T-helper 1 cell treated with Interleukin-12 subunit alpha and Interleukin-12 subunit beta and Interleukin-4 antibody, amounts not matched to agents 30 ng/mL and 1 ng/mL, for 36 hours (primary cell): ENCODE measurements at regions not wholly inside any gene's neighbourhood (a gene's known extent, or its start where the extent isn't known, plus 50 kb on each side); places are given as distances from the start of the nearest gene placed in this dataset.

Source experiments
- intact Hi-C: fragments of 100-400 bp; cut with micrococcal nuclease; formaldehyde crosslinking; loops from one replicate; pipeline ENCODE4 v1.15.1; 2024

DNA sequence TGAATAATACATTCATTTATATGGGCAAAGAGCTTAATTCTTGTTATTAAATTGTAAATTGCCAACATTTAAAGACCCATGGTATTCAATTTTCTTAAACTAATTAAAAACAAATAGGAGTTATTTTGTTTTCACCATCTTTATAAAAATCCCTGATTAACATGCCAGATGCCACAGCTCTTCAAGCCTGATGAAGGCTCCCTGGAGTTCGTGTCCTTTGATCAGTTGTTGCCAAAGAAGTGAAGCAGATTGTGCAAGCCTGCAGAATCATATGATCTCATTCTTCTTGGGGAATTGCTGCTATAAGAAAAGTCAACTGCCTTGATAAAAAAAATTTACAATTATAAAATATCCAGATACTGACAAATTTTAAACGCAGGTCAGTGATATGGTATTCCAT is 288.3 kb upstream of the PPFIA2 start:
- intact Hi-C loops = no loop called here

GRCh38 chr12:82040987-82041743 is 282.0 kb upstream of the PPFIA2 start:
- intact Hi-C loops = no loop called here

DNA sequence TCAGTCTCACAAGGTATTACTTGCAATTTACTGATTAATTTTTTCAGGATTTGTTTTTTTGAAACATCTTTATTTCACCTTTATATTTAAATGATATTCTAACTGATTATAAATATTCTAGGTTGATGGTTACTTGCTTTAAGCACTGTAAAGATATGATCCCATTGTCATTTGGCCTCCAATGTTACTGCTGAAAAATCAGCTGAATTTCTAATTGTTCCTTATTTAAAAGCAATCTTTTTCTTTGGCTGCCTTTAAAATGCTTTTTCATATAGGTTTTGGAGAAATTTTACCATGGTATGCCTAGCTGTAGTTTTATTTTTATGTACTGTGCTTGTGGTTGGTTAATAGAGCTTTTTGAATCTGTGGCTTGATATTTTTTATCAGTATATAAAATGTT is 275.6 kb upstream of the PPFIA2 start:
- intact Hi-C loops = no loop called here

GRCh38 chr12:82029936-82030335 is 270.8 kb upstream of the PPFIA2 start:
- intact Hi-C loops = loop anchor here (10.0 kb wide), 1 partner anchor 1725 kb away; no protein-coding TSS in a partner anchor

DNA sequence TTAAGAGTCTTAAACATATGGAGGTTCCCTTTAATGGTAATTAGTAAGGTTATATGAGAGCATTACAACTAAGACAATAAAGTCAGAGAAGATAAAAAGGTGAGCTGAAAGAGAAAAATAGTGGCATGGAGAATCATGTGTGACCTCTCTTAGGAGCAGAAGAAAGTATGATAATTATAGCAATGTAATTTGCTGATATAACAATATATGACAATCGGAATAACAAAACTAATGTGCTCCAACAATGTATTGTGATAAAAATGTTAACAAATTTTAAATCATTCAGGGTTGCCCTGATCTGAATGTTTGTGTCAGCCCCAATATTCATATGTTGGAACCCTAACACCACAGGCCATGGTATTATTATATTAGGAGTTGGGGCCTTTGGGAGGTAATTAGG is 269.6 kb upstream of the PPFIA2 start:
- intact Hi-C loops = loop anchor here (10.0 kb wide), 1 partner anchor 1726 kb away; no protein-coding TSS in a partner anchor

- intact Hi-C loops = loop anchor here (10.0 kb wide), 1 partner anchor 1727 kb away; no protein-coding TSS in a partner anchor
Measured at GRCh38 chr12:82027612-82028011, 268.5 kb upstream of the PPFIA2 start.

DNA sequence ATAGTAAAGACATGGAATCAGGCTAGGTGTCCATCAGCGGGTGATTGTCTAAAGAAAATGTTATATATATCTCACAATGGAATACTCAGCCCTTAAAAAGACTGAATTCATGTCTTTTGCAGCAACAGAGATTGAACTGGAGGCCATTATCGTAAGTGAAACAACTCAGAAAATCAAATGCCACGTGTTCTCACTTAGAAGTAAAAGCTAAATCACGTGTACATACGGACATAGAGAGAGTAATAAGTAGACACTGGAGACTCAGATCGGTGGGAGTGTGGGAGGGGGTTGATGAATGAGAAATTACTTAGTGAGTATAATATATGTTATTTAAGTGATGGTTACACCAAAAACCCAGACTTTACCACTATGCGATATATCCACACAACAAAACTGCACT is 266.3 kb upstream of the PPFIA2 start:
- intact Hi-C loops = loop anchor here (10.0 kb wide), 1 partner anchor 1729 kb away; no protein-coding TSS in a partner anchor

DNA sequence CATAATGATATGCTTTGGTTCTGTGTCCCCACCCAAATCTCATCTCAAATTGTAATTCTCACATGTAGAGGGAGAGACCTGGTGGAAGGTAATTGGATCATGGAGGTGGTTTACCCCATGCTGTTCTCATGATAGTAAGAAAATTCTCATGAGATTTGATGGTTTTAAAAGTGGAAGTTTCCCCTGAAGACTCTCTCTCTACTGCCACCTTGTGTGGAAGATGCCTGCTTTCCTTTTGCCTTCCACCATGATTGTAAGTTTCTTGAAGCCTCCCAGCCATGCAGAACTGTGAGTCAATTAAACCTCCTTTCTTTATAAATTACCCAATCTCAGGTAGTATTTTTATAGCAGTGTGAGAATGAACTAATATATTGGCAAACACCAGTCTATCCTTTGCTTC is 260.4 kb upstream of the PPFIA2 start:
- intact Hi-C loops = loop anchor here (1.0 kb wide), 1 partner anchor 375 kb away; no protein-coding TSS in a partner anchor

DNA sequence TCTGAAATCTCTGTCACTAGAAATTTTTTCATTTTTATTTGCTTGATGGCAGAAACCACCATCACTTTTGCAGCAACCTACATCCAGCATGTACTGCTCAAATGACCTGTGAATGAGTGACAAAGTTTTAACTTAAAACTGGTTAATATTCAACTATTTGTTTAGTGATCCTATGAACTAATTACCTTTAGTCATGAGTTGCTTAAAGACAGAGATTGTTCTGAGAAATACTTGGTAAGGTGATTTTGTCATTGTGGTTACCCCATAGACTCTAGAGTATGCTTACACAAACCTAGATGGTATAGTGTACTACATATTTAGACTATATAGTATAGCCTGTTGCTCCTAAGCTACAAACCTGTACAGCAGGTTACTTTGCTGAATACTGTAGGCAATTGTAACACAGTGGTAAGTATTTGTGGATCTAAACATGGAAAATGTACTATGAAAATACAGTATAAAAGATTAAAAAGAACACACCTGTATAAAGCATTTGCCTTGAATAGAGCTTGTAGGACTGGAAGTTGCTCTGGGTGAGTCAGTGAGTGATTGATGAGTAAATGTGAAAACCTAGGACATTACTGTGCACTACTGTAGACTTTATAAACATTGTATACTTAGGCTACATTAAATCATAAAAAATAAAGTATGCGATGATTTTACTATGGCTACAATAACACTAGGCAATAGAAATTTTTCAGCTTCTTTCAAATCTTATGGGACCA is 256.6 kb upstream of the PPFIA2 start:
- intact Hi-C loops = no loop called here

DNA sequence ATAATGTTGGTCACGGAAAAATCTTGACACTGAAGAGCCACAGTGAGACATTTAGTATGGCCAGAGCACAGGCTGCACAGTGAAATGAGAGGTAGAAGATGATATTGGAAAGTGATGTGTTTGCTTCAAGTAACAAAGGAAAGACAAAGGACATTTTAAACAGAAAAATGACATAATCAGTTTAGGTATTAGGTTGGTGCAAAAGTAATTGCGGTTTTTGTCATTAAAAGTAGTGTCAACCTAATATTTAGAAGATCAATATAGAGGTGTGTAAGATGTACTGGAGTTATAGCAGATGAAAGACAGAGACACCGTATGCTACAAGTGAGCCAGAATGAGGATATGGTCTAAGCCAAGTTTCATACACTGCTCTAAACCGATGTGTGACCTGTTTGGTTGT is 253.0 kb upstream of the PPFIA2 start:
- intact Hi-C loops = no loop called here

GRCh38 chr12:82009524-82009923 is 250.4 kb upstream of the PPFIA2 start:
- intact Hi-C loops = no loop called here

DNA sequence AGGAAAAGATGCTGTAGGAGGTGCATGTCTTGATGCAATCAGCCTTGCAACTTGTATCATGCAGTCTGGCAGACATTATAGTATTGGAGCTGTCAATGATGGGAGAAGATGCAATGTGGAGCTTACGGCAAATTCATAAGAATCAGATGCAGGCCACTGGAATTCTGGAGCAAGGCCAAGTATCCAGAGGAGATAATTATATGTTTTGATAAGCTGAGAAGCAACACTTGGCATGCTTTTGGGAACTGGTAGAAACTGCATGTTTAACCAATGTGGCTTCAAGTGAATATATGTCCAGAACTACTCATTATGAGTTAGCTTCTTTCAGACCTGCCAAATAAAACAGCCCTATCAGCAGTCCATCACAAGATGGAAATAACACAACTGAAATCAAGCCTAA is 249.1 kb upstream of the PPFIA2 start:
- intact Hi-C loops = no loop called here

DNA sequence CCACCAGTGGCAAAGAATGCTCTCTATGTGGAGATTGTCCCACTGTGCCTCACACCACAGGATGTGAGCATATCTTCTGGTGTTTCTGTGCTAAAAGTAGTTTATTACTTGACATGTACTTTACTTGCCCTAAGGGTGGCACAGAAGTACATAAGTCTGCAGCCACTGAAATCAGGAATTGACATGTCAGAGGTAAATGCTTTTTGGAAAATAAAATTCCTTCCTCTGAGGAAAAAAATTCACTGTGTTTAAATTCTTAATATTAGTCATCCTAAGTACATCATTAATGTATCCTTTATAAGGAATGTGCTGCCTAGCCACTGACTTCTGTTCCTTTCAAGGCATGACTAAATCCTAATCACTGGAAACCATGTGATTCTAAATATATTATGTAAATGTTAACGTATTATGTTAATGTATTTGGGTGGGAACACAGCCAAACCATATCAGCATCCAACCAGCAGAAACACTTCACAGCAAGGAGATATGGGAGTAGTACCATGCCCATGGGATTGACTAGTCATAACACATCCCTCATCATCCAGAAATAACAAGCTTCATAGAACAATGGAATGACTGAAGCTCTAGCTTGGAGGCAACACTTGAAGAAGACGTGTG is 239.7 kb upstream of the PPFIA2 start:
- intact Hi-C loops = no loop called here

DNA sequence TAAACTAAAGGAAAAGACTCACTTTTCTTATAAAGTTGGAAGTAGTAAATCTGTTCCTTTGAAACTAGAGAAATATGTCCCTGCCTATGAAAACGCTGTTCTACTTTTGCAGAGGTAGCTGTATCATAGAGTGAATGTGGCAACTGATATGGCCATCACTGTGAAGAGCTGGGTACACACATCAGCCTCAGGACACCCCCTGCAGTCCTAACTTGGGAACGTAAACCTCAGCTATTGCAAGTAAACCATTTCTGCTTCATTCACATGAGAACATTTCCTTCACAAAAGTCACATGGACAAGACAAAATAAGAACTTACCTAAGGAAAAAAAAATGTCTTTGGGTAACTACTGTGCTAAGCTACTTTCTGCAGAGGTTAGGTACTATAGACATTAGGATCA is 233.3 kb upstream of the PPFIA2 start:
- intact Hi-C loops = loop anchor here (1.0 kb wide), 1 partner anchor 348 kb away; no protein-coding TSS in a partner anchor

DNA sequence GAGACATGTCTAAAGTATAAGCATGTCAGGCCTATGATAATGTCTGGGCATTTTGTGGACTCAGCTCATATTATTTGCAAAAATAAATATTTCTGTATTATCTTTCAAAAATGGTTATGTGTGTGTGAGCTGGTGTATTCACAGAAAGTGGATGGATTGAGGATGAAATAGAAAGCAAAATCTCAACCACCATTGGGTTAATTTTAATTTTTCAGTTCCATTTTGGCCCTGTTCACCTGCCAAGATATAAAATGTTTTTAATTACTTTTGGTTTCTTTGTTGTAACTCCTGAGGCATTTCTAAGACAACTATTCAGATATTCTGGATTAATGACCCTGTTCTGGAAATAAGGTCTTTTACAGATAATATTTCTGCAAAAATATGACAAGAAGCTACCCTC is 232.7 kb upstream of the PPFIA2 start:
- intact Hi-C loops = loop anchor here (1.0 kb wide), 1 partner anchor 348 kb away; no protein-coding TSS in a partner anchor

DNA sequence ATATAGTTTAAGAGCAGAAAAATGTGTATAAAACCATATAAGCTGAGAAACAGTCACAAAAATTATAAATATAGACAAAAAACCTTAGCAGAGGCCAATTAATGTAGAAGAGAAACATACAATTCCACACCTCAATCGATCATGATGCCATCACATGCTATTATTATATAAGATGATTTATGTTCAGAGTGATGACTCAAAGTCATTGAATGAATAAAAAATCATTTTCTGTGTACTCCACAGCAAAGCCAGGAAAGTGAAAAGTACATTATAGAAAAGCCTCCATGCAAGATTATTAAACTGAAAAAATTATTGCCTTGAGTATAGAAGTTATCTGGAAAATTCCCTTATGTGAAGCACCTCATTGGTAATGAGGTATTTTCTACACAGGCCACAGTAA is 229.2 kb upstream of the PPFIA2 start:
- intact Hi-C loops = no loop called here

DNA sequence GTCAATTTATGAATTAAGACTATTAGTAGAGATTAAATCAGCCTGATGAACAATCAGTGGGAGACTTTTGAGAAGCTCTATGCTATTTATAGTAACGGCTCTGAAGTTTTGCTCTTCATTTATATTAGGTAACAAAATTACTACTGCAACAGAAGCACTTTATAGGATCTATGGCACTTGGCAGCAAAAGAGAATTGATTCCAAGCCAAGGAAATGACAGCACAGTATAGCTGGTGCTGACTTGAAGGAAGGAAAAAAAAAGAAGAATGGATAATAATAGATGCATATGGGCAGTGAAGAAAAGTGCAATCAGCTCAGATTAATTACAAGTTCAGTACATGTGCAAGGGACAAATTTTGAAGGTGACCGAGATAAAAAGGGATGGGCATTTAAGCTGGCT is 228.2 kb upstream of the PPFIA2 start:
- intact Hi-C loops = no loop called here

DNA sequence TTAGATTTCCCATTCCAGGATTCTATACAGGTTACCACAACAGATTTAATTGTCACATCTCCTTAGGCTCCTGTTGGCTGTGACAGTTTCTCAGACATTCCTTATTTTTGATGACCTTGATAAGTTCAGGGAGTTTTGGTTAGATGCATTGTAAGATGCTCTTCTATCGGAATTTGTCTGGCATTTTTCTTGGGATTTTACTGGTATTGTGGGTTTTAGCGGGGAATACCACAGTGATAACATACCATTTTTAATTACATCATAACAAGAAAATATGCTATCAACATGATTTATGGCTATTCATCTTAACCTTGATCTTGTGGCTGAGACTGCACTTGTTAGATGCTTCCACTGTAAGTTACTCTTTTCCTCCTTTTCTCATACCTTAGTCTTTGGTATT is 217.5 kb upstream of the PPFIA2 start:
- intact Hi-C loops = no loop called here

- intact Hi-C loops = no loop called here
Measured at GRCh38 chr12:81974762-81975161, 215.6 kb upstream of the PPFIA2 start.

GRCh38 chr12:81968421-81968820 is 209.3 kb upstream of the PPFIA2 start:
- intact Hi-C loops = no loop called here

DNA sequence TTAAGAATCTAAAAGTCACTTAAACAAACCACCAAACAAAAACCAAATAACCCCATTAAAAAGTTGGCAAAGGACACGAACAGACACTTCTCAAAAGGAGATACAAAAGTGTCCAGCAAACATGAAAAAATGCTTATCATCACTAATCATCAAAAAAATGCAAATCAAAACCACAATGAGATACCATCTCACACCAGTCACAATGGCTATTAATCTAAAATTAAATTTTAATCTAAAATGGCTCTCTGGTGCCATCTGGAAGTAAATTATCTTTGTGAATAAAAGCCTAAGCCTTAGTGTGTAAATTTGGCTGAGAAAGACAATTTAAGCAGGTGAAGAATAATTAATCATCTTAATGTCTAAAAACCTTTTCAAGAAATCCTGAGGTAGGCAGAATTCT is 204.5 kb upstream of the PPFIA2 start:
- intact Hi-C loops = no loop called here

DNA sequence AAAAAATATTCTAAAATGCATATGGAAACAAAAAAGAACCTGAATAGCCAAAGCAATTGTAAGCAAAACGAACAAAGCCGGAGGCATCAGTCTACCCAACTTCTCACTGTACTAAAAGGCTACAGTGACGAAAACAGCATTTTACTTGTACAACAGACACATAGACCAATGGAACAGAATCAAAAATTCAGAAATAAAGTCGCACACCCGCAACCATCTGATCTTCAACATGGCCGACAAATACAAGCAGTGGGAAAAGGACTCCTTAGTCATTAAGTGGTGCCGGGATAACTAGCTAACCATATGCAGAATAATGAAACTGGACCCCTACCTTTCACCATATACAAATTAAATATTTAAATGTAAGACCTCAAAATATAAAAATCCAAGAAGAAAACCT is 203.9 kb upstream of the PPFIA2 start:
- intact Hi-C loops = no loop called here
